ENCODE measurements at regions not wholly inside any gene's neighbourhood (a gene's known extent, or its start where the extent isn't known, plus 50 kb on each side); places are given as distances from the start of the nearest gene placed in this dataset.

DNA sequence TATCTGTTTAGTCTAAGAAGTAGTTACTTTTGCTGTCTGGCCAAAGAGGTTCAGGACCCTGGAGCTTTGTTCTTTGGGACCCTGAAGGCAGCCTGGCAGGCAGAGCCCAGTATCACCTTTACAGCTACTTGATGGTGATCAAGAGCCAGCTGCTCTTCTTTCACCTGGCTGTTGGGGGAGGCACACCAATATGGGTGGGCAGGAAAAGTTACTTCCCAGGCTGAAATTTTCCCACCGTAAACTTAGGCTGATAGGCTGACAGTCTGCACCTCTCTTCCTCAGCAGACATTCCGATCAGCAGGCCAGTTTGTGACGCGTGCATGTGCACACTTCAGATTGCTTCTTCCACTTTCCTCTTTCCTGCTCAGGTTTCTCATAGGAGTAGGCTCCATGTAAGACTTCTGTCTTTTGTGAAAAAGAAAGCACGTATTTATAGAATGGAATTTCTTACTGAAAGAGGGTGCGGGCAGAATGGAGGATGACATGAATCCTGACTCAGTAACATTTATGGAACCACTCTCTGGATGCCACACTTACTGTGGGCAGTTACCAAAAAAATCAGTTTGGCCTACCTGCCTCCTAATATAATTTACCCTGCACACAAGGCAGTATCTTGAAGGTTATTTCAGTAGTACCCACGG, 223.9 kb upstream of the DMRT1 start:
- TF ChIP-seq, protein P1, sequence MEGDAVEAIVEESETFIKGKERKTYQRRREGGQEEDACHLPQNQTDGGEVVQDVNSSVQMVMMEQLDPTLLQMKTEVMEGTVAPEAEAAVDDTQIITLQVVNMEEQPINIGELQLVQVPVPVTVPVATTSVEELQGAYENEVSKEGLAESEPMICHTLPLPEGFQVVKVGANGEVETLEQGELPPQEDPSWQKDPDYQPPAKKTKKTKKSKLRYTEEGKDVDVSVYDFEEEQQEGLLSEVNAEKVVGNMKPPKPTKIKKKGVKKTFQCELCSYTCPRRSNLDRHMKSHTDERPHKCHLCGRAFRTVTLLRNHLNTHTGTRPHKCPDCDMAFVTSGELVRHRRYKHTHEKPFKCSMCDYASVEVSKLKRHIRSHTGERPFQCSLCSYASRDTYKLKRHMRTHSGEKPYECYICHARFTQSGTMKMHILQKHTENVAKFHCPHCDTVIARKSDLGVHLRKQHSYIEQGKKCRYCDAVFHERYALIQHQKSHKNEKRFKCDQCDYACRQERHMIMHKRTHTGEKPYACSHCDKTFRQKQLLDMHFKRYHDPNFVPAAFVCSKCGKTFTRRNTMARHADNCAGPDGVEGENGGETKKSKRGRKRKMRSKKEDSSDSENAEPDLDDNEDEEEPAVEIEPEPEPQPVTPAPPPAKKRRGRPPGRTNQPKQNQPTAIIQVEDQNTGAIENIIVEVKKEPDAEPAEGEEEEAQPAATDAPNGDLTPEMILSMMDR (conservative IDR thresholded peaks at IDR 0.05; ENCODE audit: low read length) = no peak
- no peak for TF ChIP-seq EZH2phosphoT487 (IDR thresholded peaks at IDR 0.05; ENCODE audit: borderline replicate concordance, low read depth, low read length)

Data from OCI-LY7 (cell line).